ENCODE measurements at regions not wholly inside any gene's neighbourhood (a gene's known extent, or its start where the extent isn't known, plus 50 kb on each side); places are given as distances from the start of the nearest gene placed in this dataset.

DNA sequence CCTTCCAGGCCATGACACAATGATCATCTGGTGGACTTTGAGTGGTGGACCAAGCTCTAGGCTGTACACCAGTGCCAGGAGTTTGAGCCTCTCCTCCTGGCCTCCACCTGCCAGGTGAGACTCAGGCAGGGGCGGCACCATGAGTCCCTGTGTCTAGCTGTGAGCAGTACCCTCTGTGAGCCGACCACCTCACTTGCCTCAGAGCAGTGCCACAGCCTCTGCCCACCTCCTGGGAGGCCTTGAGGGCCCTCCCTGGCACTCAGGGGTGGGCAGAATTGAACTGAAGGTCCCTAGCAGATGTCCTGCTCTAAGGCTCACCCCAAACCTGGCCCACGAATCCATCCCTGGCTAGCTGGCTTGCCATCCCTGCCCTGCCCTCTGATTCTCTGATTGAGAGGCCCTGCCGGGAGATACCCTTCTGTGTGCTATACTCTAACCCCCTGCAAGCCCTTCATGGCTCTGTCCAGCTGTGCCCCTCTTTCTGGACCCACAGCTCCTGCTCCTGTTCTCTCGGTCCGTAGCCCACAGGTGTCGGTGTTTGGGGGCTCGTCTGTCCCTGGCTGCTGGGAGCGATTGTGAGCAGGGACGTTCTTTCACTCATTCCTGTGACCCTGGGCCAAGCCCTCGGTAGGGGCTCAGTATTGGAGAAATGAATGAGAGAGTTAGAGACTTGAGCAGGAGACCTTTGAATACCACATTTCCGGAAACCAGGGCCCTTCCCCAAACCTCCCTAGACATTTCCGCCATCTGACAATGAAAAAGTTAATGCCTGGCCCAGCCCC is 70.0 kb downstream of the INHBB start:
- H3K27me3 ChIP-seq (ENCODE audit: insufficient read depth, low read length) = peaks cover 20% of the 10 kb centered on the region; the same call in 1 of the 2 replicates

DNA sequence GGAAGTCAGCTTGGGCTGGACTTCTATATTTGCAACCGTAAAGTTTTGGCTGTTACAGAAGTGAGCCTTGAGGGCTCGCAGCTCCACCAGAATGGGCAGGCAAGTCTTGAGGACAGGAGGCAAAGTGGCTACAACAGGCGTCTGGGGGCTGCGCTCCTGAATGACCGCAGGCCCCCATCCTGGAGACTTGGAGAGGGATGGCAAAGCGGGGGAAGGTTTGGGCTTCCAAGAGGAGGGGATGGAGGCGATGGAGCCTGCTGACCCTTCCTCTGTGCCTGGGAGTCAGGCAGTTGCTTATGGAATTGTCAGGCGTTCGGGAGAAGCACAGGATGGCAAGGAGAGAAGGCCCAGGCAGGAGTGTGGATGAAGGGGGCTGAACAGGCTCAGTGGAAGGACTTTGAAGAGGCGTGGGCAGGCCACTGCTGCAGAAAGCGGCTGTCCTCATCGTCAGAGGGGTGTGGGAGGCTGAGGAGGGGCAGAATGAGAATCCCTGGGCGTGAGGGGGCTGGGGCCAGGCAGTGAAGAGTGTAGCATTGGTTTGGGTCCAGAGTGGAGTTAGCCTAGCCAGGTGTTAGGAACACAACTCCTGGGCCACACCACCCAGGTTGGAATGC is 72.3 kb downstream of the INHBB start:
- H3K9me3 ChIP-seq (ENCODE audit: insufficient read depth, low read depth, low read length) = no peaks in the 10 kb centered on the region
- no peak overlapping the region for H3K4me3 ChIP-seq (ENCODE audit: low read length)
- H3K9ac ChIP-seq (ENCODE audit: low read depth, low read length) = no peak overlapping the region
- H3K4me1 ChIP-seq (ENCODE audit: insufficient read depth, low read length) = peaks cover 3% of the 10 kb centered on the region; the same call in 1 of the 2 replicates
- no peaks in the 10 kb centered on the region for H3K36me3 ChIP-seq (ENCODE audit: insufficient read depth, low read depth, low read length)
- no peak overlapping the region for H3K27ac ChIP-seq (ENCODE audit: low read length)
- H3K27me3 ChIP-seq (ENCODE audit: insufficient read depth, low read length) = peaks cover 44% of the 10 kb centered on the region

More for the DNA sequence above, 70.0 kb downstream of the INHBB start:
- no peak overlapping the region for H3K9ac ChIP-seq (ENCODE audit: low read depth, low read length)
- no peaks in the 10 kb centered on the region for H3K36me3 ChIP-seq (ENCODE audit: insufficient read depth, low read depth, low read length)
- H3K4me1 ChIP-seq (ENCODE audit: insufficient read depth, low read length) = peaks cover 3% of the 10 kb centered on the region; the same call in 1 of the 2 replicates
- H3K9me3 ChIP-seq (ENCODE audit: insufficient read depth, low read depth, low read length) = no peaks in the 10 kb centered on the region; the same call in 1 of the 2 replicates
- no peak overlapping the region for H3K27ac ChIP-seq (ENCODE audit: low read length)
- H3K4me3 ChIP-seq (ENCODE audit: low read length) = no peak overlapping the region

DNA sequence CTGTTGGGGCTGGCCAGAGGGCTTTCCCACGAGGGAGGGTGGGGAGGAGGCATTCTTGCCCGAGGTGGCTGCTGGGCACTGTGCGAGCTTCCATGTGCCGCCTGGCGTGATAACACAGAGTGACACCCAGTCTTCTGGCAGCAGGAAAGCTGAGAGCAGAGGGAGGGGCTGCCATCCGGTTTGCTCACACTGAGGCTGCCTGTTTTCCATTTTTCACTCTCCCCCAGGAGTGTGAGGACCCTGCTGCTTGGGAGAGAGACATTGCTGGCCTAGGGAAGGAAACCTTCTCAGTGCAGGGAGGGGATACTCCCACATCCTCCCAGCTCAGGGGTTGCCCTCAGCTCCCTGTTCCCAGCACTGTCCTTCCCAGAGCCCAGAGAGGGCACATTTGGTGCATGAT is 73.1 kb downstream of the INHBB start:
- Histone ChIP-seq H3K36me3 (ENCODE audit: insufficient read depth, low read depth, low read length) (no peaks in the 10 kb centered on the region), H3K27ac (ENCODE audit: low read length) (no peak overlapping the region), H3K9ac (ENCODE audit: low read depth, low read length) (no peak overlapping the region), H3K27me3 (ENCODE audit: insufficient read depth, low read length) (peaks cover 52% of the 10 kb centered on the region), H3K9me3 (ENCODE audit: insufficient read depth, low read depth, low read length) (no peaks in the 10 kb centered on the region), H3K4me3 (ENCODE audit: low read length) (no peak overlapping the region), H3K4me1 (ENCODE audit: insufficient read depth, low read length) (peaks cover 2% of the 10 kb centered on the region; the same call in 1 of the 2 replicates)

DNA sequence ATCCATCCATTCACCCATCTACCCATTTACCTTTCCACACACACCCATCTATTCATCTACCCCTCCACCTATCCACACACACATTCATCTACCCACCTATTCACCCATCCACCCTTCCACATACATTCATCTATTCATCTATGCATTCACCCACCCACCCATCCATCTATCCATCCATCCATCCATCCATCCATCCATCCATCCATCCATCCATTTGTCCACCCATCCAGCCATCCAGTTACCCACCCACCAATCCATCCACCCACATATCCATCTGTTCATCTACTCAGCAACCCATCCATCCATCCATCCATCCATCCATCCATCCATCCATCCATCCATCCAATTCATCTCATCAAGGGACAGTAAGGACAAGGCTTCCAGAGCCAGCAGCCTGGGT is 74.0 kb downstream of the INHBB start:
- Histone ChIP-seq H3K36me3 (ENCODE audit: insufficient read depth, low read depth, low read length) (no peaks in the 10 kb centered on the region), H3K9me3 (ENCODE audit: insufficient read depth, low read depth, low read length) (no peaks in the 10 kb centered on the region), H3K4me1 (ENCODE audit: insufficient read depth, low read length) (no peaks in the 10 kb centered on the region), H3K27ac (ENCODE audit: low read length) (no peak overlapping the region), H3K4me3 (ENCODE audit: low read length) (no peak overlapping the region), H3K9ac (ENCODE audit: low read depth, low read length) (no peak overlapping the region), H3K27me3 (ENCODE audit: insufficient read depth, low read length) (peaks cover 60% of the 10 kb centered on the region)

DNA sequence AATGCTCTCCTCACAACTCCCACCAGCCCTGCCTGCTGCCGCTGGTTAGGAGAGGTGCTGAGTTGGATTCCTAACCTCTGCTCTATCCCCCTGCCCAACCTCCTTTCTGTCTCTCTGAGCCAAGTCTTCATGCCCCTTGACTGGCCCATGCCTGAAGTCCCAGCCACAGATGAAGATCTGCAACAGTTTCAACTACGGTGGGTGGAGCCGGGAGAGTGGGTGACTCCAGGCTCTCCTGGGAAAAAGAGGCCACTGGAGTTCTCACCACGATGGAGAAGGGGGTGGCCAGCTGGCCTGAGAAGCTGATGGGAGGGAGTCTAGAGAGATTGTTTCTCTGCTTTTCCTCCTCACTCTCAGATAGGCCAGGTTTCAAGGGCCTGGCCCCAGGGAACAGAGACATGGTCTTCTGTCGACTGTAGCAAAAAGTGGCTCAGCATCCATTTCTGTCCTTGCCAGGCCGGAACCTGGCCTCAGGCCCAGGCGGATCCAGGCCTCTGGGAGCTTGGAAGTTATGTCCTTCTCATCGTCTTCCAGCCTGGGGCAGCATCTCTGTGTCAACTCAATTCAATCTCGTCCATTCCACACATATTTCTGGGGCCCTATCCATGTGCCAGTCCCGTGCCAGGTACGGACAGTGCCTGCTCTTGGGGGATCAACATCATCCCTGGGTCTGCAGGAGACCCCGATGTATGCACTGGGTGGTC is 75.3 kb downstream of the INHBB start:
- H3K27me3 ChIP-seq (ENCODE audit: insufficient read depth, low read length) = peaks cover 68% of the 10 kb centered on the region
- H3K9ac ChIP-seq (ENCODE audit: low read depth, low read length) = no peak overlapping the region
- H3K4me1 ChIP-seq (ENCODE audit: insufficient read depth, low read length) = no peaks in the 10 kb centered on the region
- H3K27ac ChIP-seq (ENCODE audit: low read length) = no peak overlapping the region
- H3K9me3 ChIP-seq (ENCODE audit: insufficient read depth, low read depth, low read length) = no peaks in the 10 kb centered on the region
- no peak overlapping the region for H3K4me3 ChIP-seq (ENCODE audit: low read length)
- no peaks in the 10 kb centered on the region for H3K36me3 ChIP-seq (ENCODE audit: insufficient read depth, low read depth, low read length)

DNA sequence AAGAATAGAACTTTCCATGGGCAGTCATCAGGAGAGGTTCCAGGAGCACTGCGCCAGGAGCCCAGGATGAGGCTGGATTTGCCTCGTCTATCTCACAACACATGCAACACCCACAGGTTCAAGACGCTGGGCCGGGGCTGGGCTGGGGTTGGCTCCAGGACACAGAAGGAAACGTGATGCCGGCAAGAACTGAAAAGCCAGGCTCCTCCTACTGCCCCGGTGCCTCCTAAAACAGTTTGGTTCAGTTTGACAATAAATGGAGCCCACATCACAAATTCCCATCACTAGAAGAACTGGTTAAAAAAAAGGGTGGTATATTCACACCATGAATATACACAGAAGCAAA is 75.9 kb downstream of the INHBB start:
- no peak overlapping the region for H3K27ac ChIP-seq (ENCODE audit: low read length)
- H3K9me3 ChIP-seq (ENCODE audit: insufficient read depth, low read depth, low read length) = no peaks in the 10 kb centered on the region
- H3K4me1 ChIP-seq (ENCODE audit: insufficient read depth, low read length) = no peaks in the 10 kb centered on the region
- H3K27me3 ChIP-seq (ENCODE audit: insufficient read depth, low read length) = peaks cover 73% of the 10 kb centered on the region
- no peaks in the 10 kb centered on the region for H3K36me3 ChIP-seq (ENCODE audit: insufficient read depth, low read depth, low read length)
- H3K4me3 ChIP-seq (ENCODE audit: low read length) = no peak overlapping the region
- H3K9ac ChIP-seq (ENCODE audit: low read depth, low read length) = no peak overlapping the region

DNA sequence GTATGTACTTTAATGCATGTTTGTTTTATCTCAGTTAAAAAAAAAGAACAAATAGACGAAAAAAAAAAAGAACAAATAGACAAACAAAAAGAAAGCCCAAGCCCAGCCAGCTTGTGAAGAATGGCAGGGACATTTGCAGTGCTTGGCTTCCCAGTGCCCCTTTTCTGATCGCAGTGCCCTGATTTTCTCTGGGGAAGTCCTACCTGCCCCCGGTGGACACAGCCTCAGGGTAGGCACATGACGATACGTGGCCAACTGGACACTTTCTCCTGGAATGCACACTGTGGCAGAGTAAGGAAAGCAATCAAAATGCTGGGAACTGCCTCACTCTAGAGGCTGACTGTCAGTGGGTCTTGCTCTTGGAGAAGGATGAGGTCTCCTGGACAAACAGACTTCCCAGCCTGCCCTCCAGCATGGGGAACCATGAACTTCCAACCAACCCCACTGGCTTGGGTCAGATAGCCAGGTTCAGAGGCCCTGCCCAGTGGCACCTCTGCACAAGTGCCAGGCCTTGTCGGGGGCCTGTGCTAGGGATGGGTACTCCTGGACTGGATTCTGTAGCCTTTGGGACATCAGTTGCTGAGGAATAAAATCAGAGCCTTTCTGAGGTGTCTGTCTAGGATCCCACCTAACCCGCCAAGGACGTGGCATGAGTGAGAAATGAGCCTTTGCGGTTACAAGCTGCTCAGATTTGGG is 76.7 kb downstream of the INHBB start:
- H3K4me1 ChIP-seq (ENCODE audit: insufficient read depth, low read length) = no peaks in the 10 kb centered on the region
- H3K9ac ChIP-seq (ENCODE audit: low read depth, low read length) = no peak overlapping the region
- H3K9me3 ChIP-seq (ENCODE audit: insufficient read depth, low read depth, low read length) = no peaks in the 10 kb centered on the region
- H3K4me3 ChIP-seq (ENCODE audit: low read length) = no peak overlapping the region
- H3K27me3 ChIP-seq (ENCODE audit: insufficient read depth, low read length) = peaks cover 74% of the 10 kb centered on the region
- H3K27ac ChIP-seq (ENCODE audit: low read length) = no peak overlapping the region
- no peaks in the 10 kb centered on the region for H3K36me3 ChIP-seq (ENCODE audit: insufficient read depth, low read depth, low read length)

DNA sequence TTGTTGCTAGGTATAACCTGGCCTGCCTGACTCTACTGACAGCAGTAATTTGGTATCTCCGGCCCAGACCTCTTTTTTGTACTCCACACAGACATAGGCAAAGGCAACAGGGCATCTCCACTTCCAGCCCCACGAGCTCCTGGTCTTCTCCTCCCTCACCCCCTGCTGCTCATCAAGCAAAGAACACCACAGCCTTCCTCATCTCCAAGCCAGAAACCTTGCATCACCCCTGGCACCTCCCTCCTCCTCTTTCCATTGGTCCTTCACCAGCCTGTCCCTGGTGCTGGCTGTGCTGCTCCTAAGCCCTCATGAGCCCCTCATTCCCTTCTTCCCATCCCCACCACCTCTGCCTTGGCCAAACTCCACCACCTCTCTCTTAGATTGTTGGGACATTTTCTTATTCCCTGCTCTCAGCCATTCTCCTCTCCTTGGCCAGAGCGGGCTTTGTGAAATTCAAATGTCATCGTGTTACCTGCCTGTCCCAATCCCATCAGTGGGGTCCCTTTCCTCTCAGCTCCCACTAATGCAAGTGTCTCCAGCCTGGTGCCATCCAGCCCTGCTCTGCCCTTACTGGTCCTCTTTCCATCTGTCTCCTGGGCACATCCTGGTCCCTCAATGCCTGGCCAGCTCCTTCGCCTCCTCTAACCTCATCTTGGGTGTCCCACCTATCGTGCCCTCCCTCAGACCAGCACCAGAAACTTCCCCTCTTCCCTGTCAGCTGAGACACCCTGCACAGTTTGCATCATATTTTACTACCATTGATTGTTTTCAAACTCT is 77.4 kb downstream of the INHBB start:
- no peaks in the 10 kb centered on the region for H3K36me3 ChIP-seq (ENCODE audit: insufficient read depth, low read depth, low read length)
- peaks cover 77% of the 10 kb centered on the region for H3K27me3 ChIP-seq (ENCODE audit: insufficient read depth, low read length)
- H3K9ac ChIP-seq (ENCODE audit: low read depth, low read length) = no peak overlapping the region
- no peak overlapping the region for H3K4me3 ChIP-seq (ENCODE audit: low read length)
- no peaks in the 10 kb centered on the region for H3K9me3 ChIP-seq (ENCODE audit: insufficient read depth, low read depth, low read length)
- no peak overlapping the region for H3K27ac ChIP-seq (ENCODE audit: low read length)
- H3K4me1 ChIP-seq (ENCODE audit: insufficient read depth, low read length) = no peaks in the 10 kb centered on the region

DNA sequence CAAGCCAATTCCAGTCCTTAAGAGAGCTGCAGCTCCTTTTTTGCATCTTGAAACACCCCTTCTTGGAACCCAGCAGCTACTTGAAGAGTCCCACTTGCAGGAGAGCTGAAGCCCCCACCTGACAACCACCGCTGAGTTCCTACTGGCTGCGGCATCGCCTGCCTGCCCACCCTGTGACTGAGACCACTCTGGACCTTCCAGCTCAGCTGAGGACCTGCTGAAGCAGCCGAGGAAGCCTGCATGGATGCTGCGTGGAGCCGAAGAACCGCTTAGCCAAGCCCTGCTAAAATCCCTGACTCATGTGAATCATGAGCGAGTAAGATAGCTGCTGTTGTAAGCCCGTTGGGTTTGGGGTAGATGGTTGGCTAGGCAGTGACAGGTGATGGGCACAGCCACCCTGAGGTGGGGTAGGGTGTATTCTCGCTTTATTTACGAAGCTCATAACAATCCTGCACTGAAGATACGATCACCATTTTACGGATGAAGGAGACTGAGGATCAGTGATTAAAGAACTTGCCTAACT is 78.4 kb downstream of the INHBB start:
- no peak overlapping the region for H3K9ac ChIP-seq (ENCODE audit: low read depth, low read length)
- no peaks in the 10 kb centered on the region for H3K9me3 ChIP-seq (ENCODE audit: insufficient read depth, low read depth, low read length)
- H3K36me3 ChIP-seq (ENCODE audit: insufficient read depth, low read depth, low read length) = no peaks in the 10 kb centered on the region
- no peak overlapping the region for H3K4me3 ChIP-seq (ENCODE audit: low read length)
- no peak overlapping the region for H3K27ac ChIP-seq (ENCODE audit: low read length)
- H3K27me3 ChIP-seq (ENCODE audit: insufficient read depth, low read length) = peaks cover 79% of the 10 kb centered on the region
- peaks cover 3% of the 10 kb centered on the region; the same call in 1 of the 2 replicates for H3K4me1 ChIP-seq (ENCODE audit: insufficient read depth, low read length)

DNA sequence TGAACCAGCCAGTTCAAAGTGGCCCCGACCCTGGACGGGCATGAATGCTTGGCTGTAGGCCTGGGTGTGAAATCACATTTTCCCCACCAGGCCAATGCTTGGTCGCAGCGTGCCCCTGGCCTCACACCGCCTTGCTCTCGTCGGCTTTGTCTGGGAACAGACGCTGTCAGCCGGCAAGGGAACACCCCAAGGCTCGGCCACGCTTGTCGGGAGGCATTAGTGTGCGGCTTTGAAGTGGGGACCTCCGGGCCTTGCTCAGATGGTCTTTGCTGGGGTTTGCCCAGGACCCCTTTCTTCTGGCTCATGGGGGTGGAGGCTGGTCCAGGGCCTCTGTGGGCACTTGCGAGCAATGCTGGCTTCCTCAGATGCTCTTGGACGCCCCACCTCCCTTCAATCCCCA is 79.1 kb downstream of the INHBB start:
- H3K27ac ChIP-seq (ENCODE audit: low read length) = no peak overlapping the region
- H3K4me1 ChIP-seq (ENCODE audit: insufficient read depth, low read length) = peaks cover 10% of the 10 kb centered on the region; the same call in 1 of the 2 replicates
- peaks cover 78% of the 10 kb centered on the region for H3K27me3 ChIP-seq (ENCODE audit: insufficient read depth, low read length)
- no peak overlapping the region for H3K4me3 ChIP-seq (ENCODE audit: low read length)
- no peak overlapping the region for H3K9ac ChIP-seq (ENCODE audit: low read depth, low read length)
- no peaks in the 10 kb centered on the region for H3K9me3 ChIP-seq (ENCODE audit: insufficient read depth, low read depth, low read length)
- H3K36me3 ChIP-seq (ENCODE audit: insufficient read depth, low read depth, low read length) = no peaks in the 10 kb centered on the region

DNA sequence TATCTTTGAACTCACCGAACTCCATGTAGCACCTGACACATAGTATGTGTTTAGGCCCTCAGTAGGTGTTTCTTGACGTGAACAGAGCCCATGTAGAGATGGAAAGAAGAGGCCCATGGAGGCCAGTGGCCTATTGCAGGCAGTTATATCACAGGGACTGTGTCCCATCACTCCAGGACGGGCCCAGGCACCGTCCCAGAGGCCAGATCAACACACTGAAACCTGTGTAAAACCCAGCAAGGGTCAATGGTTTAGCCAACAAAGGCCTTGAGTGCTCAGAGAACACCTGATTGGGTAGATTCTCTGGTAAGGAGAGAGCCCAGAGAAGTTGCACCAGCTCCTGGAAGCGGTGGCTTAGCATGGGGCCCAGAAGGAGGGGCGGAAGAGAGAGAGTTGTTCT is 82.8 kb downstream of the INHBB start:
- Histone ChIP-seq H3K4me1 (ENCODE audit: insufficient read depth, low read length) (peaks cover 13% of the 10 kb centered on the region; the same call in 1 of the 2 replicates), H3K27me3 (ENCODE audit: insufficient read depth, low read length) (peaks cover 75% of the 10 kb centered on the region), H3K4me3 (ENCODE audit: low read length) (no peak overlapping the region), H3K27ac (ENCODE audit: low read length) (no peak overlapping the region), H3K9me3 (ENCODE audit: insufficient read depth, low read depth, low read length) (no peaks in the 10 kb centered on the region), H3K36me3 (ENCODE audit: insufficient read depth, low read depth, low read length) (no peaks in the 10 kb centered on the region), H3K9ac (ENCODE audit: low read depth, low read length) (no peak overlapping the region)

Data from iPS-20b (cell line).